ENCODE measurements at regions not wholly inside any gene's neighbourhood (a gene's known extent, or its start where the extent isn't known, plus 50 kb on each side); places are given as distances from the start of the nearest gene placed in this dataset.

DNA sequence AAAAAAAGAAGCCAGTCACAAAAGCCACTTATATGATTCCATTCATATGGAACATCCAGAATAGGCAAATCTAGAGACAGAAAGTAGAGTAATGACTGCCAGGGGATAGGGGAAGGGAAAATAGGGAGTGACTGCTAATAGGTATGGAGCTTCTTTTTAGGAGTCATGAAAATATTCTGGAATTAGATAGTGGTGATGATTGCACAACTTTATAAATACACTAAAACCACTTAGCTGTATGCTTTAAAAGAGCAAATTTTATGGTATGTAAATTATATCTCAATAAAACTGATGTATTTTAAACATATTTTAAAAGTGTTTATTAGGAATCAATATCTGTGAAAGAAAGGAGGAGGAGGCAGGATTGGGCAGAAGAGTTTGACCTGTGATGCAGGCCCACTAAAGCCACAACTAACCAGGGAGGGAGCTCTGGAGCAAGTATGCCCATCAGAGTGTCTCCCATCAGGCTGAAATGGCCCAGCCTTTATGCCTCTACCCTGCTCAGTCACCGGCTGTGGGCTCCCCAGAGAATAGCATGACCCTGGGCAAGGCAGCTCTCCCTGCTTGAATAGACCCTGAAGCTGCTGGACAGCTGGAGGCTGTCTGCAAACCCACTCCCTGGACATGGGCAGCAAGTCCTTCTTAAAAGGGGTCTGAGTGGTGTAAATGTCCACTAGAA is 96.0 kb upstream of the SLC44A1 start:
- ChIA-PET POLR2A (no interaction called here), CTCF (interaction anchor here (0.8 to 2.0 kb wide), 5 partner anchors 8 to 285 kb away, joined by 3 to 6 read pairs (median 4); no protein-coding TSS in a partner anchor)
- no peak for DNase-seq (ENCODE audit: extremely low spot score)
- TF ChIP-seq, protein P1, sequence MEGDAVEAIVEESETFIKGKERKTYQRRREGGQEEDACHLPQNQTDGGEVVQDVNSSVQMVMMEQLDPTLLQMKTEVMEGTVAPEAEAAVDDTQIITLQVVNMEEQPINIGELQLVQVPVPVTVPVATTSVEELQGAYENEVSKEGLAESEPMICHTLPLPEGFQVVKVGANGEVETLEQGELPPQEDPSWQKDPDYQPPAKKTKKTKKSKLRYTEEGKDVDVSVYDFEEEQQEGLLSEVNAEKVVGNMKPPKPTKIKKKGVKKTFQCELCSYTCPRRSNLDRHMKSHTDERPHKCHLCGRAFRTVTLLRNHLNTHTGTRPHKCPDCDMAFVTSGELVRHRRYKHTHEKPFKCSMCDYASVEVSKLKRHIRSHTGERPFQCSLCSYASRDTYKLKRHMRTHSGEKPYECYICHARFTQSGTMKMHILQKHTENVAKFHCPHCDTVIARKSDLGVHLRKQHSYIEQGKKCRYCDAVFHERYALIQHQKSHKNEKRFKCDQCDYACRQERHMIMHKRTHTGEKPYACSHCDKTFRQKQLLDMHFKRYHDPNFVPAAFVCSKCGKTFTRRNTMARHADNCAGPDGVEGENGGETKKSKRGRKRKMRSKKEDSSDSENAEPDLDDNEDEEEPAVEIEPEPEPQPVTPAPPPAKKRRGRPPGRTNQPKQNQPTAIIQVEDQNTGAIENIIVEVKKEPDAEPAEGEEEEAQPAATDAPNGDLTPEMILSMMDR (IDR thresholded peaks at IDR 0.05; ENCODE audit: control extremely low read depth, extremely low read depth, low read depth, missing control alignments), result no peak

DNA sequence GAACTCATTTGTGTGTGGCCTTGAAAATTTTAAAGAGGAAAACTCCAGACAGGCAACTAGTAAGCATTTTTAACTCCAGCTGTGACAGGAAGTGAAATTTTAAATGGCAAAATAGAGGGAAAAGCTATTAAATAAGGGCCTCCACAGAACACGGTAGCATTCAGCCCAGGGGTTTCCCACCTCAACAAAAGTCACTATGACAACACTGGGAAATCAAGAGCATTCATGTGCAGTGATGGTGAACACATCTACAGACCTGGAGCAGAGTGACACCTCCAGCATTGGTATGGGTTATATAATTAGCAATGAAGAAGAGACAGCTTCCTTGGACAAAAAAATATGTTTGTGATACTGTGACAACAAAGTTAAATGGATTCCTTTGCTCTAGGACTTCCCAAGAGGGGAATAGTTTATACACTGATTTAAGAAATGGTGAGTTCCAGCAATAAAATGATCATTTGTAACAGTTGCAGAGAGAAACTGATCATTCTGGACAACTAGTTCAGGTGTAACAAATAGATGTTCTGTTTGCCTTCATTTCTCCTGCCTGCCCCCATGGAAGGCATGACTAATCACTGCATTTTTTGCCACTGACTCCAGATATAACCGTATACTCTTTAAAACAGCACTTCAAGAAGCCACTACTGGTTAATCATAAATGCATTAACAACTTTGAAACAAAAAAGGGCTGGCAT is 93.3 kb upstream of the SLC44A1 start:
- ChIA-PET POLR2A (no interaction called here), CTCF (interaction anchor here (1.0 to 1.9 kb wide), 3 partner anchors 15 to 248 kb away, joined by 3 to 7 read pairs (median 5); no protein-coding TSS in a partner anchor)
- DNase-seq (ENCODE audit: extremely low spot score), result no peak
- TF ChIP-seq, protein P1 (IDR thresholded peaks at IDR 0.05; ENCODE audit: control extremely low read depth, extremely low read depth, low read depth, missing control alignments), result no peak

DNA sequence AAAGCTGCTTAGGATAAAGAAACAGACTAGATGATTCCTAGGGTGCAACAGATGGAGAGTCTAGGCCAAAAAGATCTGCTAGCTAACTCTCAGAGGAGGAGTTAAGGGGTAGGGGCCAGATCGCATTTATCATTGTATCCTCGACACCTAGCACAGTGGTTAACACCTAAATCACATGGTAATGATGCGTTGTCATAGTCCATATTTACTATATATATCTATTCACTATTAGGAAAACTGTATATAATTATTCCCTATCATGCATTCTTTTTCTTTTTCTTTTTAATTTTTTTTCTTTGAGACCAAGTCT is 92.8 kb upstream of the SLC44A1 start:
- no peak for DNase-seq (ENCODE audit: extremely low spot score)
- CTCF ChIA-PET, result interaction anchor here (1.0 kb wide), 1 partner anchor 248 kb away, joined by 3 read pairs; no protein-coding TSS in a partner anchor
- TF ChIP-seq, protein P1 (IDR thresholded peaks at IDR 0.05; ENCODE audit: control extremely low read depth, extremely low read depth, low read depth, missing control alignments), result no peak
- POLR2A ChIA-PET, result no interaction called here

DNA sequence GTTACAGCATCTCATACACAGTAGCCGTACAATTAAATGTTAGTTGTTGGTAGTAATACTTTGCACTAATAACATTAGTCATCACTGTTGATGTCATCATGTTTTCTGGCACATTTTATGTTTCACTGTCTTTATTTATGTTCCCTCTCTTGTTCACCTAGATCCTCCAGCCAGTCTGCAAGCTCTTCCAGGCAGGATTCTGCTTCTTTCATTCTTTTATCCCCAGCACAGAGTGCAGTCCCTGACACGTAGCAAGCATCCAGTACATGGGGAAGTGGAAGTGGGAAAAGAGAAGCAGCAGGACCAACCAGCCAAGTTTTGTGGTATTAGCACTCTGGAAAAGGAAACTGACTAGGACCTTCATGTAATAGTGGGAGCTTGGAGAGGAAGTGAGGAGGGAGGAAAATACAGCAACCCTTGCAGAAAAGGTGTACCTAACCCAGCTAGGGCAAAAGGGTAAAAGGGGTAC is 89.7 kb upstream of the SLC44A1 start:
- ChIA-PET CTCF (interaction anchor here (1.1 to 1.5 kb wide), 5 partner anchors 11 to 374 kb away, joined by 3 to 4 read pairs (median 4); no protein-coding TSS in a partner anchor), POLR2A (no interaction called here)
- DNase-seq (ENCODE audit: extremely low spot score), result no peak
- TF ChIP-seq, protein P1 (IDR thresholded peaks at IDR 0.05; ENCODE audit: control extremely low read depth, extremely low read depth, low read depth, missing control alignments), result no peak

DNA sequence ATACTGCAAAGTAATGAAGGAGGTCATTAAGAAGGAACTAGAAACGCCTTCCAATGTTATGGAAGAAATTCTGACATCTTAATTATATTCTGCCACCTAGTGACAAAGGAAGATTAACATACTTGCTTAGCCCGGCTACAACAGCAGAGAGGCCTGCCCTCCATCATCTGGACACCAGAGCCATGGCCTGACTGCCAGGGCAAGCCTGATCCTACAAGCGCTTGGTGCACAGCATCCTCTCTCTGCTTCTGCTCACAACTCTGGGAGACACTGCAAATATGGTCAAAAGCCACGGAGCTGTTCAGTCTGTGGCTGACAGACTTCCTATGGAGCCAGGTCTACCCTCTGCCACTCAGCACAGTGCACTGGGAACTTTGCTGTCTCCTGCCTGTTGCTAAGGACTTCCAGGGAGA is 87.3 kb upstream of the SLC44A1 start:
- ChIA-PET CTCF (interaction anchor here (0.6 to 5.1 kb wide), 9 partner anchors 9 to 377 kb away, joined by 3 to 20 read pairs (median 5); no protein-coding TSS in a partner anchor), POLR2A (no interaction called here)
- DNase-seq (ENCODE audit: extremely low spot score), result peak; percentile 66
- TF ChIP-seq, protein P1 (IDR thresholded peaks at IDR 0.05; ENCODE audit: control extremely low read depth, extremely low read depth, low read depth, missing control alignments), result peak; percentile 22

DNA sequence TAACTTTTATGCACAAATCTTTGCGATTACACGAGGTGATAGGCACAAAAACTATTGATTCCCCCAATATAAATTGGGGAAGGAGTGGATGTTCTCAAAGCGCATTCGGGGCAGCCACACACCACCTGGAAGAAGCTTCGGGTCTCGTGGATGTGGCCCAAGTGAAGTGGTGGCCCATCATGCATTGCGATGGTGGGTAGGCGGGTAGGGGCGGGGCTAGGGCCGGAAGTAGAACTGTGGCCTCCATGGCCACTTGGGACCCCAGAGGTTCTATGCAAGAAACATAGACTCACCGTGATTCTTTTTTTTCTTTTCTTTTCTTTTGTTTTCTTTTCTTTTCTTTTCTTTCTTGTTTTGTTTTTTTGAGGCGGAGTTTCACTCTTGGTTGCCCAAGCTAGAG is 86.4 kb upstream of the SLC44A1 start:
- DNase-seq (ENCODE audit: extremely low spot score), result no peak
- TF ChIP-seq, protein P1 (IDR thresholded peaks at IDR 0.05; ENCODE audit: control extremely low read depth, extremely low read depth, low read depth, missing control alignments), result no peak
- ChIA-PET POLR2A (no interaction called here), CTCF (interaction anchor here (1.2 to 5.1 kb wide), 8 partner anchors 9 to 298 kb away, joined by 3 to 20 read pairs (median 6); no protein-coding TSS in a partner anchor)

Measured in GM10248 (cell line).